Heart right ventricle (tissue), 16 donors: ENCODE measurements at regions not wholly inside any gene's neighbourhood (a gene's known extent, or its start where the extent isn't known, plus 50 kb on each side); places are given as distances from the start of the nearest gene placed in this dataset.
"Not testable (repeated sequence)": the region's sequence is repeated elsewhere in the genome, so short reads cannot be mapped to it uniquely, and the experiment has no call there.

ENCODE experiments used
- ATAC-seq, 8 donors: fragments of 200-7000 bp; cut with Tn5 transposase; one replicate each; pipeline ENCODE4 v1.9.1; 2020; ENCODE audit warnings: mild to moderate bottlenecking in 8 of 8, moderate library complexity in 8 of 8, moderate number of reproducible peaks in 1 of 8
- DNase-seq, 2 donors: peaks; one replicate each; pipeline ENCODE4 v3.0.0-alpha.2; 2020
- H3K27ac ChIP-seq, 10 donors: fragments of 200-600 bp; sonication (generic) in 2 of 10; one replicate each; pipeline versions ENCODE4 v1.5.0 to v1.8.0; 2020 to 2022; ENCODE audit warnings: mild to moderate bottlenecking in 3 of 10
- H3K27me3 ChIP-seq, 7 donors: fragments of 200-600 bp; one replicate each; pipeline ENCODE4 v1.8.0; 2021 to 2022; ENCODE audit warnings: mild to moderate bottlenecking in 2 of 7
- H3K36me3 ChIP-seq, 9 donors: fragments of 200-600 bp; sonication (generic) in 1 of 9; one replicate each; pipeline versions ENCODE4 v1.5.0 to v1.8.0; 2020 to 2022; ENCODE audit warnings: mild to moderate bottlenecking in 2 of 9
- H3K4me1 ChIP-seq, 9 donors: fragments of 200-600 bp; sonication (generic) in 1 of 9; one replicate each; pipeline versions ENCODE4 v1.5.0 to v1.8.0; 2020 to 2022; ENCODE audit warnings: mild to moderate bottlenecking in 4 of 9
- H3K4me3 ChIP-seq, 10 donors: fragments of 200-600 bp; sonication (generic) in 2 of 10; one replicate each; pipeline versions ENCODE4 v1.5.0 to v1.8.0; 2020 to 2022; ENCODE audit warnings: mild to moderate bottlenecking in 7 of 10, moderate library complexity in 2 of 10
- H3K9me3 ChIP-seq, 11 donors: fragments of 200-600 bp in 10 of 11; sonication (generic) in 2 of 11; one replicate each; pipeline versions ENCODE4 v1.5.0 to v1.8.0; 2013 to 2022; ENCODE audit warnings: mild to moderate bottlenecking in 2 of 11, control low read depth in 1 of 11, moderate library complexity in 1 of 11
- WGBS, 2 donors: extraction: QIAGEN DNeasy Blood & Tissue Kit; methylation state at CpG; one replicate each; pipeline ENCODE4 v1.1.7; 2013; ENCODE audit warnings: inconsistent platforms in 1 of 2; 5-methylcytosine and 5-hydroxymethylcytosine counted together
- intact Hi-C, 10 donors: fragments of 100-400 bp; cut with DNase I; formaldehyde crosslinking; loops; one replicate each; pipeline versions ENCODE4 v1.11.1 to v1.14.2; 2022
- donor health status: Arrhythmogenic right ventricular cardiomyopathy.
- donor health status: ischemic (EF 13 %, LVEDD 7.1; RV severe dilation, severe dysfunction).
- donor health status: healthy with polysubstance abuse.
- donor health status: DM: no; HTN: yes; CAD: no.
- donor health status: DM: no; HTN: no; CAD: no.
- donor health status: ischemic (EF 25% LVEDD 6.9; RV normal size, moderate dysfunction).
- donor health status: ischemic (EF 25% LVEDD 5.7; RV mildly dilated, moderate dysfunction).
- donor health status: healthy.
- donor health status: DM: yes; HTN: yes; CAD: no.
- donor health status: Ischemic cardiomyopathy.
- donor health status: ischemic (EF 35%, LVEDD 5.7; RV mildly dilated, moderate dysfunction).
- donor health status: nonischemic (EF 11% LVEDD 7.7; RV severe dilation, severe dysfunction).
- donor health status: DM: yes; HTN: yes; CAD: no.
- donor health status: PGD.
- donor health status: ischemic (EF 29% LVEDD 5.4; RV normal size, mild dysfunction).
- donor health status: nonischemic (EF 23%, LVEDD 6.1; RV moderate dilation, normal function).

DNA sequence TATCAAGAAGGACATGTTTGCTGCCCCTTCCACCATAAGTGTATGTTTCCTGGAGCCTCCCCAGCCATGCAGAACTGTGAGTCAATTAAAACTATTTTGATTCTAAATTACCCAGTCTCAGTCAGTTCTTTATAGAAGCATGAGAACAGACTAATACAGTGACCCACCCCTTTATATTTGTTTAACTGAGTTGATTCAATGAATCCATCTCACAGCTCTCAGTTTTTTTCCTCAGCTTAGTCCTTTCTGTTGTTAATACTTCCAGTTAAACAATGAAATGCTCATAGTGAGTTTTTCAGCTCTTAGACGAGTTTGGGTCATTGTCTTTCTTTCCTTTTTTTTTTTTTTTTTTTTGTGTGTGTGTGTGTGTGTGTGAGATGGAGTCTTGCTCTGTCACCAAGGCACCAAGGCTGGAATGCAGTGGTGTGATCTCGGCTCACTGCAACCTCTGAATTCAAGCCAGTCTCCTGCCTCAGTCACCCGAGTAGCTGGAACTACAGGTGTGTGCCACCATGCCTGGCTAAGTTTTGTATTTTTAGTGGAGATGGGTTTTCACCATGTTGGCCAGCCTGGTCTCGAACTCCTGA is 417.9 kb upstream of the ZNG1F start:
- DNase-seq, H3K4me3 ChIP-seq, H3K9me3 ChIP-seq, H3K27me3 ChIP-seq, H3K4me1 ChIP-seq, intact Hi-C loops, ATAC-seq, H3K36me3 ChIP-seq, H3K27ac ChIP-seq: not testable (repeated sequence)
- 73 to 85% methylated on average over 2 of the region's 4 CpGs for WGBS, 2 donors

GRCh38 chr9:41565572-41565971 is 376.5 kb upstream of the ZNG1F start:
- intact Hi-C loops, H3K27ac ChIP-seq, H3K9me3 ChIP-seq, DNase-seq, H3K27me3 ChIP-seq, H3K36me3 ChIP-seq, H3K4me3 ChIP-seq, ATAC-seq, H3K4me1 ChIP-seq: not testable (repeated sequence)
- 28 to 37% methylated on average over 1 of the region's 1 CpG for WGBS, 2 donors
